ENCODE measurements at regions not wholly inside any gene's neighbourhood (a gene's known extent, or its start where the extent isn't known, plus 50 kb on each side); places are given as distances from the start of the nearest gene placed in this dataset.

GRCh38 chr22:47329727-47330650, 567.5 kb downstream of the TBC1D22A start:
- no peak for DNase-seq (ENCODE audit: extremely low read depth, low read depth)

GRCh38 chr22:47328550-47329243, 566.2 kb downstream of the TBC1D22A start:
- TF ChIP-seq CTCF (IDR thresholded peaks at IDR 0.05; ENCODE audit: low read depth, low read length, missing control alignments) = no peak
- no peak overlapping the region for H3K4me3 ChIP-seq (replicated peaks; ENCODE audit: low read depth, low read length)
- peak; percentile 78 for DNase-seq (ENCODE audit: extremely low read depth, low read depth)

More at GRCh38 chr22:47329727-47330650, 567.5 kb downstream of the TBC1D22A start:
- no peak overlapping the region for H3K4me3 ChIP-seq (replicated peaks; ENCODE audit: low read depth, low read length)
- TF ChIP-seq CTCF (IDR thresholded peaks at IDR 0.05; ENCODE audit: low read depth, low read length, missing control alignments) = no peak

GRCh38 chr22:47327241-47327640, 564.8 kb downstream of the TBC1D22A start:
- no peak overlapping the region for H3K4me3 ChIP-seq (replicated peaks; ENCODE audit: low read depth, low read length)
- DNase-seq (ENCODE audit: extremely low read depth, low read depth) = no peak
- TF ChIP-seq CTCF (IDR thresholded peaks at IDR 0.05; ENCODE audit: low read depth, low read length, missing control alignments) = no peak

- H3K4me3 ChIP-seq (replicated peaks; ENCODE audit: low read depth, low read length) = no peak overlapping the region
- TF ChIP-seq CTCF (IDR thresholded peaks at IDR 0.05; ENCODE audit: low read depth, low read length, missing control alignments) = no peak
These were observed 562.8 kb downstream of the TBC1D22A start for GRCh38 chr22:47325249-47325648.

GRCh38 chr22:47324435-47324990, 562.1 kb downstream of the TBC1D22A start:
- no peak for TF ChIP-seq CTCF (IDR thresholded peaks at IDR 0.05; ENCODE audit: low read depth, low read length, missing control alignments)
- no peak overlapping the region for H3K4me3 ChIP-seq (replicated peaks; ENCODE audit: low read depth, low read length)
- DNase-seq (ENCODE audit: extremely low read depth, low read depth) = no peak

More at GRCh38 chr22:47325249-47325648, 562.8 kb downstream of the TBC1D22A start:
- no peak for DNase-seq (ENCODE audit: extremely low read depth, low read depth)

- DNase-seq (ENCODE audit: extremely low read depth, low read depth) = no peak
- H3K4me3 ChIP-seq (replicated peaks; ENCODE audit: low read depth, low read length) = no peak overlapping the region
- no peak for TF ChIP-seq CTCF (IDR thresholded peaks at IDR 0.05; ENCODE audit: low read depth, low read length, missing control alignments)
These were observed 561.1 kb downstream of the TBC1D22A start for GRCh38 chr22:47323518-47323917.
